ENCODE measurements at regions not wholly inside any gene's neighbourhood (a gene's known extent, or its start where the extent isn't known, plus 50 kb on each side); places are given as distances from the start of the nearest gene placed in this dataset.
"Not testable (repeated sequence)": the region's sequence is repeated elsewhere in the genome, so short reads cannot be mapped to it uniquely, and the experiment has no call there.

DNA sequence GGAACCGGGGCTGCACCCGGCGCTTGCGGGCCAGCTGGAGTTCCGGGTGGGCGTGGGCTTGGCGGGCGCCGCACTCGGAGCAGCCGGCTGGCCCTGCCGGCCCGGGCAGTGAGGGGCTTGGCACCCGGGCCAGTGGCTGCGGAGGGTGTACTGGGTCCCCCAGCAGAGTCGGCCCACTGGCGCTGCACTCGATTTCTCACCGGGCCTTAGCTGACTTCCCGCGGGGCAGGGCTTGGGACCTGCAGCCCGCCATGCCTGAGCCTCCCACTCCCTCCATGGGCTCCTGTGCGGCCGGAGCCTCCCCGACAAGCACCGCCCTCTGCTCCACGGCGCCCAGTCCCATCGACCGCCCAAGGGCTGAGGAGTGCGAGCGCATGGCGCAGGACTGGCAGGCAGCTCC lies 100.6 kb downstream of the SCN11A start:
- TF ChIP-seq POLR2A (IDR thresholded peaks at IDR 0.05; ENCODE audit: low read depth, low read length), result not testable (repeated sequence)
- TF ChIP-seq, protein P1, sequence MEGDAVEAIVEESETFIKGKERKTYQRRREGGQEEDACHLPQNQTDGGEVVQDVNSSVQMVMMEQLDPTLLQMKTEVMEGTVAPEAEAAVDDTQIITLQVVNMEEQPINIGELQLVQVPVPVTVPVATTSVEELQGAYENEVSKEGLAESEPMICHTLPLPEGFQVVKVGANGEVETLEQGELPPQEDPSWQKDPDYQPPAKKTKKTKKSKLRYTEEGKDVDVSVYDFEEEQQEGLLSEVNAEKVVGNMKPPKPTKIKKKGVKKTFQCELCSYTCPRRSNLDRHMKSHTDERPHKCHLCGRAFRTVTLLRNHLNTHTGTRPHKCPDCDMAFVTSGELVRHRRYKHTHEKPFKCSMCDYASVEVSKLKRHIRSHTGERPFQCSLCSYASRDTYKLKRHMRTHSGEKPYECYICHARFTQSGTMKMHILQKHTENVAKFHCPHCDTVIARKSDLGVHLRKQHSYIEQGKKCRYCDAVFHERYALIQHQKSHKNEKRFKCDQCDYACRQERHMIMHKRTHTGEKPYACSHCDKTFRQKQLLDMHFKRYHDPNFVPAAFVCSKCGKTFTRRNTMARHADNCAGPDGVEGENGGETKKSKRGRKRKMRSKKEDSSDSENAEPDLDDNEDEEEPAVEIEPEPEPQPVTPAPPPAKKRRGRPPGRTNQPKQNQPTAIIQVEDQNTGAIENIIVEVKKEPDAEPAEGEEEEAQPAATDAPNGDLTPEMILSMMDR (conservative IDR thresholded peaks at IDR 0.05; ENCODE audit: low read depth, low read length), result not testable (repeated sequence)

All from IMR-90 (cell line).